Activated CD4-positive, alpha-beta T cell treated with anti-CD3 and anti-CD28 coated beads for 36 hours (primary cell): ENCODE measurements at regions not wholly inside any gene's neighbourhood (a gene's known extent, or its start where the extent isn't known, plus 50 kb on each side); places are given as distances from the start of the nearest gene placed in this dataset.

Experiments
- ATAC-seq: fragments of 200-7000 bp; cut with Tn5 transposase; one replicate; pipeline ENCODE4 v1.10.0; 2021; ENCODE audit warnings: mild to moderate bottlenecking, moderate library complexity
- CTCF ChIA-PET: fragments of 350-600 bp; sonication (Branson Sonifier 250); formaldehyde crosslinking; loops from one replicate; lab custom pipeline; 2021; ENCODE audit warnings: antibody characterized with exemption; lab: Charles Lee
- POLR2A ChIA-PET: fragments of 350-600 bp; sonication (Branson Sonifier 250); formaldehyde crosslinking; loops from one replicate; lab custom pipeline; 2021; ENCODE audit warnings: antibody characterized with exemption, inconsistent platforms; lab: Charles Lee
- DNase-seq: peaks from one replicate; pipeline ENCODE4 v3.0.0-alpha.2; 2020
- H3K27ac Mint-ChIP-seq: one replicate; pipeline ENCODE4 v1.8.0; 2021; ENCODE audit warnings: mixed read lengths
- H3K27me3 Mint-ChIP-seq: one replicate; pipeline ENCODE4 v1.8.0; 2021; ENCODE audit warnings: mixed read lengths
- H3K36me3 Mint-ChIP-seq: one replicate; pipeline ENCODE4 v1.8.0; 2021; ENCODE audit warnings: low read depth, mixed read lengths
- H3K4me1 Mint-ChIP-seq: one replicate; pipeline ENCODE4 v1.8.0; 2021; ENCODE audit warnings: mixed read lengths
- H3K4me3 Mint-ChIP-seq: one replicate; pipeline ENCODE4 v1.8.0; 2021; ENCODE audit warnings: mild to moderate bottlenecking, moderate library complexity, mixed read lengths
- H3K9me3 Mint-ChIP-seq: one replicate; pipeline ENCODE4 v1.8.0; 2021; ENCODE audit warnings: low read depth, mixed read lengths
- intact Hi-C, 2 experiments: fragments of 100-400 bp; cut with DNase I in 1 of 2; cut with micrococcal nuclease in 1 of 2; formaldehyde crosslinking; loops; one replicate each; pipeline versions ENCODE4 v1.14.2 to v1.15.1; 2022 to 2024; cut with DNase I, micrococcal nuclease

DNA sequence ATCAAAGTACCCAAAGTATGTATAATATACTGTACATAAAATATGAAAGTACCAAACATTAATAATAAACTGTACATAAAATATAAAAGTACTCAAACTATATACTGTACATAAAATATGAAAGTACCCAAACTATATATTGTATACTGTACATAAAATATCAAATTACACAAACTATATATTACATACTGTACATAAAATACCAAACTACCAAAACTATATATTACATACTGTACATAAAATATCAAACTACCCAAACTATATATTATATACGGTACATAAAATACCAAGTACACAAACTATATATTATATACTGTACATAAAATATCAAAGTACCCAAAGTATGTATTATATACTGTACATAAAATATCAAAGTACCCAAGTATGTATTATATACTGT, 723.7 kb downstream of the CWH43 start:
- intact Hi-C loops, result no loop called here
- CTCF ChIA-PET, result interaction anchor here (0.6 kb wide), 1 partner anchor 1013 kb away, joined by 4 read pairs; no protein-coding TSS in a partner anchor
- no peaks in the 10 kb centered on the region for H3K36me3 Mint-ChIP-seq
- no peaks in the 10 kb centered on the region for H3K4me1 Mint-ChIP-seq
- no peak for DNase-seq
- ATAC-seq, result no peak
- no peak overlapping the region for H3K4me3 Mint-ChIP-seq
- H3K27ac Mint-ChIP-seq, result no peak overlapping the region
- POLR2A ChIA-PET, result no interaction called here
- no peaks in the 10 kb centered on the region for H3K9me3 Mint-ChIP-seq
- H3K27me3 Mint-ChIP-seq, result no peaks in the 10 kb centered on the region
